ENCODE measurements at regions not wholly inside any gene's neighbourhood (a gene's known extent, or its start where the extent isn't known, plus 50 kb on each side); places are given as distances from the start of the nearest gene placed in this dataset.
"Not testable (repeated sequence)": the region's sequence is repeated elsewhere in the genome, so short reads cannot be mapped to it uniquely, and the experiment has no call there.

DNA sequence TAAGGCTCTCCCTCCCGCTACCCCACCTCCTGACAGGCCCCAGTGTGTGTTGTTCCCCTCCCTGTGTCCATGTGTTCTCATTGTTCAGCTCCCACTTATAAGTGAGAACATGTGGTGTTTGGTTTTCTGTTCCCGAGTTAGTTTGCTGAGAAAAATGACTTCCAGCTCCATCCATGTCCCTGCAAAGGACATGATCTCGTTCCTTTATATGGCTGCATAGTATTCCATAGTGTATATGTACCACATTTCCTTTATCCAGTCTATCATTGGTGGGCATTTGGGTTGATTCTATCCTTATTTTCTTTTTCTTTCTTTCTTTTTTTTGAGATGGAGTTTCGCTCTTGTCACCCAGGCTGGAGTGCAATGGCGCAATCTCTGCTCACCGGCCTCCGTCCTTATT, 57.8 kb upstream of the RASSF3 start:
- ATAC-seq; intact Hi-C loops (cut with micrococcal nuclease); DNase-seq: not testable (repeated sequence)

DNA sequence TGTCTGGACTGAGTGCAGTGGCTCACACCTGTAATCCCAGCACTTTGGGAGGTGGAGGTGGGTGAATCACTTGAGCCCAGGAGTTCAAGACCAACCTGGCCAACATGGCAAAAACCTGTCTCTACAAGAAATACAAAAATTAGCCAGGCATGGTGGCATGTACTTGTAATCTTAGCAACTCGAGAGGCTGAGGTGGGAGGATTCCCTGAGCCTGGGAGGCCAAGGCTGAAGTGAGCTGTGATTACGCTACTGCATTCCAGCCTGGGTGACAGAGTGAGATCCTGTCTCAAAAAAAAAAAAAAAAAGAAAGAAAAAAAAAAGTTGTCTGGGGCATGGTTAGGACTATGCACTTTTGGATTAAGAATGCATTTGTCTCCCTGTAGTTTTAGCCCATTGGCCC, 56.6 kb upstream of the RASSF3 start:
- DNase-seq; intact Hi-C loops (cut with micrococcal nuclease); ATAC-seq: not testable (repeated sequence)

DNA sequence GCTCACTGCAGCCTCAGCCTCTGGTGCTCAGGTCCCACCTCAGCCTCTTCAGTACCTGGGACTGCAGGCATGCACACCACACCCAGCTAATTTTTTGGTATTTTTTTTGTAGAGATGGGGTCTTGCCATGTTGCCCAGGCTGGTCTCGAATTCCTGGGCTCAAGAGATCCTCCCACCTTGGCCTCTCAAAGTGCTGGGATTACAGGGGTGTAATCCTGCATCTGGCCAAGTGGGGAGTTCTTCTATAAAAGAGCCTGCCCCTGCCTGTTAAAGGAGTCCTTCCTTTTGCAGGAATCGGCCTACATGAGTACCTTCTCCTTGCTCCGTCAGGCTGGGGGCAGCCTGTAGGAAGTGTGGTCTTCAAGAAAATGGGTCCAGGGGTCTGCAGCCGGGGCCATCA, 54.1 kb upstream of the RASSF3 start:
- ATAC-seq: no peak
- DNase-seq: no peak
- intact Hi-C loops (cut with micrococcal nuclease): no loop called here

DNA sequence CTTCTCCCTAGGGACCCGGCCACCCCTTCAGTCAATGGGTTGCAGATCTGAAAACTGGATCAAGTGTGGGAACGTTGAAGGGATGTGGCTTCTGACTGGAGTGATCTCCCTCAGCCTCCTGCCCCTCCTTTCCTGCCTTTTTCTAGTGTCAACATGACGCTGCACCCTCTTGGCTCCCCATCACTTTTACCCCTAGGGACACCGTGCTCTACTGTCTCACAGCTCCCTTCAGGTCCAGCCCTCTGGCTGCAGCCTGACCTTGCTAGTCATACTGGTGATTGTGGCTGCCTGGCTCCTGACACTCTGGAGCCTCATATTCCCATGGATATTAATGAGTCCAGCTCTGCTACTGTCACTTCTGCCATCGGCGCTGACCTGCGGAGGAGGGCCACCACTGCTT, 51.5 kb upstream of the RASSF3 start:
- DNase-seq (no peak), ATAC-seq (no peak)
- intact Hi-C loops (cut with micrococcal nuclease): no loop called here

DNA sequence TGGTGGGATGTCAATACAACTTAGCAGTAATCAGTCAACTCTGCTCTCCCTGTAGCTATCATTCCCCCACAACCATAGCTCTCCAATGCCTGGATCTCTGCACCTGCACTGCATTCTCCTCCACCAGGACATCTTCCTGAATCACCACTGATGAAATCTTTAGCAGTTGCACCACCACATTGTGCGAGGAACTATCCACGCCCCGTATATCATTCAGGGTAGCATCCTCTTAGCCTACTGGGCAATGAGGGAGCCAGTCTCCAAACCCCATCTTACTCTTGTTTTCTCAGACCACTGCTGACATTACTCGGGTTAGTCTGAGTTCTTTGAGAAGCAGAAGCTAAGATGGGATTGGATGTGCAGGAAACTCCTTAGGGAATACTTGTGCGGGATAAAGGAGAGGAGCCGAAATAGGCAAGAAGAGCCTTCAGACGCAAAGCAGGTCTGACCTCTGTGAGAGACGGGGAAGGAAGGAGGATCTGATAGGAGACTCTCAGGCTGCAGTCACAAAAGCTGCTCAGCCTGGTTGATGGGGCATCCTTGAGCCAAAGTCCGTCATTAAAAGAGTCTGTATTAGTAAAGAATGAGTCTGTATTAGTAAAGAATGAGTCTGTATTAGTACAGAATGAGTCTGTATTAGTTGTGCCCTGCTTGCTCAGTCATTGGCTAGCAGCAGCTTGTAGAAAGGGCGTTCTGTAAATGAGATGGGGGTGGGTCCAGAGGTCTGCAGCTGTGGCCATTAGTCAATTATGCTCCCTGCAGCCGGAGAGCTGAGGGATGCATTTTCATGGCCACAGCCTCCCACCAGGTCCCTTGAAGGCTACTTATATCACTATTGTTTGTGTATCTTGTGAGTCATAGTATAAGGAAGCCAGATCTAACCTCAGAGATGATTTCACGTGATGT, 49.6 kb upstream of the RASSF3 start:
- no peak for DNase-seq
- intact Hi-C loops (cut with micrococcal nuclease): no loop called here
- ATAC-seq: peak; percentile 41
